ENCODE measurements at regions not wholly inside any gene's neighbourhood (a gene's known extent, or its start where the extent isn't known, plus 50 kb on each side); places are given as distances from the start of the nearest gene placed in this dataset.
A peak's percentile ranks its signal among the peaks of the same experiment; 100 is the strongest.

GRCh38 chr11:95531116-95531515 lies 258.5 kb downstream of the FAM76B start:
- H3K27ac ChIP-seq = no peak overlapping the region
- intact Hi-C loops (cut with DNase I) = no loop called here
- 83 to 87% methylated on average over 3 of the region's 3 CpGs for WGBS, 2 donors

DNA sequence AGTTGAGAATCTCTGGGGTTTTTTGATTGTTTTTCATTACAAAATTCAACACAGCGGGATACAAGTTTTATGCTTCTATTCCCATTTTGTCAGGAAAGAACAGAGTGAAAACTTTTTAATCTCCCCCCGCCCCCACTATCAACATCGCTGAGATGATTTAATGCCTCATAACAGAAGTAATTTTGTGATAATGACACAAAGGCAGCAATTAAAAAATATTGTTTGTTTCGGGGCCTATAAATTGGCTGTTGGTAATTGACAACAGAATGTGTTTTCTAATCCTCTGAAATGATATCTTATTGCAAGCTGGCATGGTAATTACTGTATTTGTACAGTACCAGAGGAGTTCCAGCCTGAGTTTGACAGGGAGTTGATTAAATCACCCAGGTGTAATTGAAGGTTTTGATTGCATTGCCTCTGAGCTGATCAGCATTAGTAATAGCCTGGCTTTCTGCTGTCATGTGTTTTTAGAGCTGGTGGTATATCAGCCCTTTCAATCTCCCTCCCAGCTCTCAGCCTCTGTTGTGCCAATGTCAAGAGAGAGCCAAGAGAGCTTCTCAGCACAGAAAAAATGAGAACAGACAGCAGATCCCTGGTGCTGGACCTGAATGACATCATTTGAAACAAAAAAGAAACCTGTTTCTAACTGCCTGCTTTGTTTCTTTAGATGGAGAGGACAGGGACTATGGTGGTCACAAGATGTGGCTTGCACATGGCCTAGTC lies 265.1 kb downstream of the FAM76B start:
- Histone ChIP-seq H3K4me3 (no peak overlapping the region), H3K4me1 (peaks cover 4 to 32% (median 4%) of the 10 kb centered on the region in 3 donors), H3K36me3 (no peaks in the 10 kb centered on the region), H3K9me3 (no peaks in the 10 kb centered on the region), H3K27me3 (no peaks in the 10 kb centered on the region), H3K27ac (no peak overlapping the region)
- 79 to 91% methylated on average over 4 of the region's 4 CpGs for WGBS, 2 donors
- intact Hi-C loops (cut with DNase I) = loop anchor here (10.0 kb wide), 1 partner anchor 180 kb away; no protein-coding TSS in a partner anchor
- no peak for TF ChIP-seq POLR2A (IDR thresholded peaks at IDR 0.05)
- no peak for TF ChIP-seq CTCF (IDR thresholded peaks at IDR 0.05)
- DNase-seq = no peak

More at GRCh38 chr11:95531116-95531515, 258.5 kb downstream of the FAM76B start:
- H3K9me3 ChIP-seq = no peaks in the 10 kb centered on the region
- DNase-seq = no peak
- H3K4me3 ChIP-seq = no peak overlapping the region
- no peak for TF ChIP-seq CTCF (IDR thresholded peaks at IDR 0.05)
- no peak for TF ChIP-seq POLR2A (IDR thresholded peaks at IDR 0.05)
- H3K27me3 ChIP-seq = no peaks in the 10 kb centered on the region
- H3K4me1 ChIP-seq = peaks cover 0 to 4% (median 0%) of the 10 kb centered on the region in 3 donors
- no peaks in the 10 kb centered on the region for H3K36me3 ChIP-seq

GRCh38 chr11:95522874-95523273 lies 266.7 kb downstream of the FAM76B start:
- Histone ChIP-seq H3K27ac (no peak overlapping the region), H3K9me3 (no peaks in the 10 kb centered on the region), H3K27me3 (no peaks in the 10 kb centered on the region), H3K4me3 (no peak overlapping the region), H3K36me3 (no peaks in the 10 kb centered on the region), H3K4me1 (peaks cover 4 to 45% (median 4%) of the 10 kb centered on the region in 3 donors)
- intact Hi-C loops (cut with DNase I) = loop anchor here (10.0 kb wide), 1 partner anchor 182 kb away; no protein-coding TSS in a partner anchor
- TF ChIP-seq CTCF (IDR thresholded peaks at IDR 0.05) (no peak), POLR2A (IDR thresholded peaks at IDR 0.05) (no peak)
- 34 to 58% methylated on average over 4 of the region's 4 CpGs for WGBS, 2 donors
- no peak for DNase-seq

- intact Hi-C loops (cut with DNase I) = loop anchor here (10.0 kb wide), 1 partner anchor 183 kb away; no protein-coding TSS in a partner anchor
- 80 to 83% methylated on average over 5 of the region's 5 CpGs for WGBS, 2 donors
- TF ChIP-seq CTCF (IDR thresholded peaks at IDR 0.05) = no peak
- no peak for TF ChIP-seq POLR2A (IDR thresholded peaks at IDR 0.05)
These were observed 267.7 kb downstream of the FAM76B start for GRCh38 chr11:95521862-95522261.

GRCh38 chr11:95521133-95521542 lies 268.4 kb downstream of the FAM76B start:
- WGBS, 2 donors = 38 to 41% methylated on average over 4 of the region's 4 CpGs
- DNase-seq = no peak

More at GRCh38 chr11:95521862-95522261, 267.7 kb downstream of the FAM76B start:
- Histone ChIP-seq H3K4me1 (peaks cover 4 to 45% (median 4%) of the 10 kb centered on the region in 3 donors), H3K36me3 (no peaks in the 10 kb centered on the region), H3K27me3 (no peaks in the 10 kb centered on the region), H3K4me3 (no peak overlapping the region), H3K27ac (peak overlapping the region in 1 of 4 donors; percentile 42), H3K9me3 (no peaks in the 10 kb centered on the region)
- no peak for DNase-seq

More at GRCh38 chr11:95521133-95521542, 268.4 kb downstream of the FAM76B start:
- Histone ChIP-seq H3K4me3 (no peak overlapping the region), H3K9me3 (no peaks in the 10 kb centered on the region), H3K27me3 (peaks cover 0 to 3% (median 0%) of the 10 kb centered on the region in 4 donors), H3K36me3 (no peaks in the 10 kb centered on the region), H3K27ac (peak overlapping the region in 2 of 4 donors; percentile 37 to 46), H3K4me1 (peaks cover 4 to 45% (median 4%) of the 10 kb centered on the region in 3 donors)
- intact Hi-C loops (cut with DNase I) = loop anchor here (10.0 kb wide), 1 partner anchor 184 kb away; no protein-coding TSS in a partner anchor
- no peak for TF ChIP-seq CTCF (IDR thresholded peaks at IDR 0.05)
- no peak for TF ChIP-seq POLR2A (IDR thresholded peaks at IDR 0.05)

All from esophagus squamous epithelium (tissue), 5 donors.